ENCODE measurements at regions not wholly inside any gene's neighbourhood (a gene's known extent, or its start where the extent isn't known, plus 50 kb on each side); places are given as distances from the start of the nearest gene placed in this dataset.

GRCh38 chr6:23983735-23984134, 142.3 kb upstream of the NRSN1 start:
- TF ChIP-seq, protein P1, sequence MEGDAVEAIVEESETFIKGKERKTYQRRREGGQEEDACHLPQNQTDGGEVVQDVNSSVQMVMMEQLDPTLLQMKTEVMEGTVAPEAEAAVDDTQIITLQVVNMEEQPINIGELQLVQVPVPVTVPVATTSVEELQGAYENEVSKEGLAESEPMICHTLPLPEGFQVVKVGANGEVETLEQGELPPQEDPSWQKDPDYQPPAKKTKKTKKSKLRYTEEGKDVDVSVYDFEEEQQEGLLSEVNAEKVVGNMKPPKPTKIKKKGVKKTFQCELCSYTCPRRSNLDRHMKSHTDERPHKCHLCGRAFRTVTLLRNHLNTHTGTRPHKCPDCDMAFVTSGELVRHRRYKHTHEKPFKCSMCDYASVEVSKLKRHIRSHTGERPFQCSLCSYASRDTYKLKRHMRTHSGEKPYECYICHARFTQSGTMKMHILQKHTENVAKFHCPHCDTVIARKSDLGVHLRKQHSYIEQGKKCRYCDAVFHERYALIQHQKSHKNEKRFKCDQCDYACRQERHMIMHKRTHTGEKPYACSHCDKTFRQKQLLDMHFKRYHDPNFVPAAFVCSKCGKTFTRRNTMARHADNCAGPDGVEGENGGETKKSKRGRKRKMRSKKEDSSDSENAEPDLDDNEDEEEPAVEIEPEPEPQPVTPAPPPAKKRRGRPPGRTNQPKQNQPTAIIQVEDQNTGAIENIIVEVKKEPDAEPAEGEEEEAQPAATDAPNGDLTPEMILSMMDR (IDR thresholded peaks at IDR 0.05): no peak
- TF ChIP-seq POLR2A (IDR thresholded peaks at IDR 0.05): no peak
